HG03460 (cell line): ENCODE measurements at regions not wholly inside any gene's neighbourhood (a gene's known extent, or its start where the extent isn't known, plus 50 kb on each side); places are given as distances from the start of the nearest gene placed in this dataset.

ENCODE experiments used
- ATAC-seq: cut with Tn5 transposase; IDR thresholded peaks from one replicate; pipeline ENCODE4 v1.9.1; 2021; ENCODE audit not compliant: unreplicated experiment

DNA sequence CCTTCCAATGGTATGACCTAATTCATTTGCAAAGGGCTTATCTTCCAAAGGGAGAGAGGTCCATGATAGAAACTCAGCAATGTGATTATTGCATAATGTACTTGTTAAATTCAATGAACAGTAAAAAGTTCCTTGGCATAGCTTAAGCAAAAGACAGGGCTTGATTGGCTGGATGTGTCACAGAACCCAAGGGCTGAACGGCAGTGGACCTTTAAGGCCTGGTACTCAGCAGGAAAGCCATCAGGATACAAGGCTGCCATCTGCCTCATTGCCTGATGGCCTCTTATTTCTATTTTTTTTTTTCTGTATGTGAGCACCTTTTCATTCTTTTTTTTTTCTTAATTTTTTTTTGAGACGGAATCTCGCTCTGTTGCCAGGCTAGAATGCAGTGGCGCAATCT is 208.9 kb upstream of the WSCD1 start:
- no peak for ATAC-seq

DNA sequence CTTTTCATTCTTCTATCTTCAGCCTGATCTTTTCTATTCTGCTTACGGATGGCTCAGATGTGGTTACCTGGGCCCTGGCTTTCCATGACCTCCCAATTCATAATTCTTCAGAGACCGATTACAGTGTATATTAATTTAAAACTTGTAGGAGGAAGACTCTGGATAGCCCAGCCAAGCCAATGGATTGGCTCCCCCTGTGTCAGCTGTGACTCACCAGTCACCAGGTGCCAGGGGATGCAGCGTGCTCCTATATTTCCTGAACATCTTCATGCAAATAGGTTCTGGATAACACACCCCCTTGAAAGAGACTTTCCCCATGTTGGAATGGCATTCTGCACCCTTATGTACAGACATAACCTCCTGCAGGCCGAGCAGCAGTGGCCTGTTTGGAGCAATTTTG is 208.3 kb upstream of the WSCD1 start:
- no peak for ATAC-seq

DNA sequence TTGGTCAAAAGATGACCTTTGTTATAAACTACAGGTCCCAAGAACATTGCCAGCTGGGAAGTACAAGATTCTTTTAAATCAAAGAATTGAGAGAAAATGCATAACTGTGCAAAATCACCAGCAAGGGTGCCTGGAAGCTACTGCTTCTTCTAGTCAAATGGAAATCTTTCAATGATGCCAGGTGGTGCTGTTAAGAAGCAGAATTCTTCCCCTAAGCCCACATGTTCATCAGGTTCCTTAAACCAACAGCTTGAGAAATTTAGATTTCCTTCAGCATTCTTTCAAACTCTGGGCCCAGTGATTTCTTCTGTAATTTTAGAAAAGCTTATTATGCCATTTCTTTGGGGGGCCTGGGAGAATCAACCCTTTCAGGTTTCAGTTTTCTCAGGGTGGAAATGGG is 207.8 kb upstream of the WSCD1 start:
- no peak for ATAC-seq

DNA sequence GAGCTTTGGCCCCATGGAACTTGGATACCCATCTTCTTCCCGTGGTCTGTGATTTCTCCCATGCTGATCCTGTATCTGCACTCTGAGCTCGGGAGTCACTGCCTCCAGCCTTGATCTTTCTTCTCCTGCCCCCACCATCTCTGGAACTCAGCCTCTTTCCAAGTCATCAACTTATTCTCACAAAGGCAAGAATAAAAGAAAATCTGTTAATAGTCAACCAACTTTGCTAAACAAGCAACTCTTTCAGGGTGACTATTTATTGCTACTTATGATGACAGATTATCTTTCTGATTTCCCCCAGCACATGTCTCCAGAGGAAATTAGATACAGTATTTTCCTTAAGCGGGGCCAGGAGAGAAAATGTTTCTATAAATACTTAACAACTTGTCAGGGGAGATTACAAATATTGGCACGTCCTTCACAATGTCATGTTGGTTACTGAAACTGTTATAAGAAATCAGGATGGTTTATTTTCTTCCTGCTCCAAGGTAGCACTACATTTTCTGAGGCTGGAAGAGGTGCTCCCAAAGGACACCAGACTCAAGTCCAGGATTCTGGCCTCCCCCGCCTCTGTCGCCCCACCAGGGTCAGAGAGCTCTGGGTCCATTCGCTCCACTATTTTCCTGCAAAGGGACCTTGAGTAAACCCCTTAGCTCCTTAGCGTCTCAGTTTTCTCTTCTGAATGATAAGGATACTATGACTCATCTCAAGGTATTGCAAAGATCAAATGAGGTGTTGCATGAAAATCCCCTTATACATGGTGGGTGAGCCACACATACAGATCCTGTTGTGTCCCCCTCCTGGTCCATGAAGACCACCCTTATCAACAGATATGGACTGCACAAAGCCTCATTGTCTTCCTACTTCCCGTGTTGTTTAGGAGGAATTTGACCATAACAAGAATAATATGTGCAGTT is 205.2 kb upstream of the WSCD1 start:
- ATAC-seq = no peak

DNA sequence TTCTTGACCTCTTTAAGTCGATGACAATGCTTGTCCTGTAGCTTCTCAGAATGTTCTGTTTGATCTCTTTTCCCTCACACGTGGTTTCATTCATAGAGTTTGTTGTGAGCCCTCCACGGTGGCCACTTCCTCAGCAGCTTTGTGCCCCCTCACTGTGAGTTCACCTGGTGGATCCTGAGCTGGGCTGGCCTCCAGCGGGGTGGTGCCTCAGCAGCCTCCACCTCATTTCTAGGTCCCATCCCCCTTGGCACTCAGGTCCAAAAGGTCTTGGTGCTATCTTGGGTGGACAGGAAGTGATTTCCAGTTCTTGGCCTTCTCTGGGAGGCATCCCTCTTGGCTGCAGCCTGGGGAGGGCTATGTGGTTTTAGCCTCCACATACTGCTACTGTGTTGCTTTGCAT is 203.2 kb upstream of the WSCD1 start:
- ATAC-seq = no peak

DNA sequence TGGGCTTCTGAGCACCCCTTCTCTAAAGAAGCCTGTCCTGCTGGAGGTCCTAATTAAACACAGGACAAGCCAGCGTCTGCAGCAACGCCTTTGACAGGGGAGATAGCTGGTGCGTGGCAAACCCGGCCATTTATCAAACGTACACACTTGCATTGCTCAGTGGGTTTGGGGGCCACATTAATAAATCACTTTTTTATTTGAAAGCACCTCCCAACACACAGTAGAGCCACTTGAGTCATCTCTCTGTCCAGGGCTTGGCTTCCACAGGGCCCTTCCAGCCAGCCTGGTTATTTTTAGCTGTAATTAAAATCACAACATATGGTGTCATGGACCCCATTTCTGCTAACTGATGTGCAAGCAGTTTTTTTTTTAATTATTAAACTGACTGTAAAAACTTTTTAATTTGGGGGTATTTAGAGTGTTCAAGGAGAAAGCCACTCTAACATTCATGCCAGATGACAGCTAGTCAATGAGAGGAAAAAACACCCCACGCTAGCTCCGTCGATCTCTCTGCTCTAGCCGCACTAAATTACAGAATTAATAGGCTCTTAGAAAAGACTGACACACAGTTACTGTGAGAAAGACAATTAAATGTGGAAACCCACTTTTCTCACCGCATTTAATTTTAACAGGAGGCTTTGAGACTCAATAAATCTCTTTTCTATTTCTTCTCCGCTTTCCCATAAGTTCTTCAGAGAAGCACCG is 201.0 kb upstream of the WSCD1 start:
- ATAC-seq = no peak

DNA sequence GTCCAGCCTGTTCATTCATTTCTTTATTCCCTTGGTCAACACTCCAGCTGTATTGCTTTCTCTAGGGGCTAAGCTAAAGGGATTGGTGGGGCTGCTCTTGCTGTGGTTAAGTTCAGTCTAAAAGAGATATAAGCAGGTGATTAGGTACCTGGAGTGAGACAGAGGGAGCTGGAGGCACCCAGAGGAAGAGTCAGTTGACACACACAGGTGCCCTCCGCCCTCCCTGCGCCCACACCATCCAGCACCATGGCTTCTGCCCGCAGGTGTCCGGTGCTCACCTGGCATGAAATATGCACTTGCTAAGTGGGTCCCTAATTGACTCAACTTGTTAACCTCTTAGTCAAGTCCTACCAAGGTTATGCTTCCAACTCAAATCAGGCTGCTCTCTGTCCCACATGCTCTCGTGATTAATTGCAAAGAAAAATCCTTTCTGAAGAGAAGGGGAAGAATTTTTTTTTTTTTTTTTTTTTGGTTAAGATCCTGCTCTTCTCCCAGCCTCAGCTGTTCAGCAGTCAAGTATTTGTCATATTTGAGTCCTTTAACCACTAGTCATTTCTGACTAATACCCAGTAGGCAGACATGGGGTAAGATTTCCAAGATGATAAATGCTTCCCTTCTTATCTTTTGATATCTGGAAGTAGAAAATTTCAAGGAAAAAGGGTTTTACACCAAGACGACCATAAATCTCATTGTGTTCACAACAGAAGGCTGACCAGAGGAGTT is 199.8 kb upstream of the WSCD1 start:
- ATAC-seq = no peak

DNA sequence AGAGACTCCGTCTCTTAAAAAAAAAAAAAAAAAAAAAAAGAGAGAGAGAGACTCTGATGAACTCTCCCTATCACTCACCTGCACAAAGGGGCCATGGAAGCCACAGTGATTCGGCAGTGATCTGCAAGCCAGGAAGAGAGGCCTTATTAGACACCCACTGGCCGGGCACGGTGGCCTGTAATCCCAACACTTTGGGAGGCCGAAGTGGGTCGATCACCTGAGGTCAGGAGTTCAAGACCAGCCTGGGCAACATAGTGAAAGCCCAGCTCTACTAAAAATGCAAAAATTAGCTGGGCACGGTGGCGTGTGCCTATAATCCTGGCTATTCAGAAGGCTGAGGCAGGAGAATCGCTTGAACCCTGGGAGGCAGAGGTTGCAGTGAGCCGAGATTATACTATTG is 198.5 kb upstream of the WSCD1 start:
- ATAC-seq = no peak

DNA sequence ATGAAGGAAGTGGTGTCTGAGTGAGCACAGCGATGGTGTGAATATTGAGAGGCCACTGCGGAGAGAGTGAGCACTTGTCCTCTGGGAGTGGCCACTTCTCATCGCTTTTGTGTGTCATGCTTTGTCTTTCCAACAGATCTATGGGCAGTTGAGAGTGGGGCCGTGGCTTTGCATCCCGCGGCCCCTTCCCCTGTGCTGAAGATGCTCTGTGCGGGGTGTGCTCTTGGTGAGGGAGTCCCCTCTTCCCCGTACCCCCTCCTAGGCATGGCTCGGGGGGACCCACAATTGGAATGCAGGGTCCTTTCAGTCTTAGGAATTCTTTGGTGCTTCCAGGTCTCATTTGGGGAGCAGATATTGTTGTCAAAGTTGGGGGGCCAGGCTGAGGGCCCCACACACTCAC is 197.3 kb upstream of the WSCD1 start:
- ATAC-seq = no peak

DNA sequence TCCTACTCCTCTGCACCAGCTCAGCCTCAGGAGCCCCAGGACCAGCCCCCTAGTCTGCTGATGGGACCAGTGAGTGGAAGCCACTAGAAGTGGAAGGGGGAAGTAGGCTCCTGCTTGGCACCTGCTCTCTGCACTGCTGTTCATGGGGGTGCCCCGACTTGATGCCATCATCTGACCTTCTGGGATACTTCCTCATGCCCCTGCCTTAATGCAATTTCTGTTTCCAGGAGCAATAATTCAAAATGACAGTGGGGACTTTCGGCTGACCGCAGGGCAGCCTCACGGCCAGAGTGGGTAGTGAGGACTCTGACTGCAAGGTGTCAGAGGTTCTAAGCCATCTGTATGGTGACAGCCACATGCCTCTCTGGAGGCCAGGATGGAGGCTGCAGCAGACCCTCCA is 196.4 kb upstream of the WSCD1 start:
- no peak for ATAC-seq

DNA sequence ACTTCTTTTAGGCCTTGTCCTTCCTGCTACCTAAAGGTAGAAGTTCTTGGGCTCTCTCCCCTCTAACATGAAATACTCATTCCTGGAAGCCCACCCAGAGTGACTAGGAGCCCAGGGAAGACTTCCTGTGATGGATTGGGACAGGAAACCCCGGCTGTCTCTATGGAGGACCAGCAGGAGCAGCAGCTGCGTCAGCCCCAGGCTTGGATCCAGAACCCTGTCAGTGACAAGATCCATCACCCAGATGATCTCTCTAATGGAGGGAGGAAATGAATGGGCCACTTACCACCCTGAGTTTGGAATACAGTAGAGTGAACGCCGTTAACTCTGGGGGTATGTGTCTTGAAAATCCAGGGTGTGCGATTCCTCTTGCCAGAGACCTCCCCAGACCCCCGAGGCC is 195.7 kb upstream of the WSCD1 start:
- ATAC-seq = no peak

DNA sequence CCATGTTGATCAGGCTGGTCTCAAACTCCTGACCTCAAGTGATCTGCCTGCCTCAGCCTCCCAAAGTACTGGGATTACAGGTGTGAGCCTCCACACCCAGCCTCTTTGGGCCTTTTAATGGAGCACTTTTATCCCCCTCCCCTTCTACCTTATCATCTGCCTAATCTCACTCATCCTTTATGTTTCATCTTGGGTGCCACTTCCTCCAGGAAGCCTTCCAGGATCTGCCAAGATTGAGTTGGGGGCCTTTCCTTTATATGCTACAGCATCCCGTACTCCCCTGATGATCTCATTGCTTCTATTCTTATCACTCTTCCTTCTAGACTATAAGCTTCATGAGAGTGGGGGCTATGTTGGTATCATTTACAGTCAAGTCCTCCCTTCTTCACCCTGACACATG is 192.8 kb upstream of the WSCD1 start:
- no peak for ATAC-seq

DNA sequence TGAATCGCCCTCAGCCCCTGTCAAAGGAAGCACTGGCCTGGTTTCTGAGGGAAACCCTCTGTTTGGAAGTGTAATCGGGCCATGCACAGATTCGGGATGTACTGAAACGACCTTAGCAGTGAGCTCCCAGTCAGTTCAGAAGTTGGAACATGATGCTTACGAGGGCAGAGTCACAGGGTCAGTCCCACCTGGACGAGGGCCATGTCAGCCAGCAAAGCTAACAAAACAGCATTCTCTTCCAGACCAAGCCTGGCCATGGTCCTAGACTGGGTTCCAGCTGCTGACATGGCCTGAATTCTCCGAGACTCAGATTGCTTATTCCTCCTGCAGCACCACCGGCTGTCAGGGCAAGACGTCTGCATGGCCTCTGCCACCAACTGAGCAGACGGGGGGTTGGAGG is 192.2 kb upstream of the WSCD1 start:
- ATAC-seq = no peak

DNA sequence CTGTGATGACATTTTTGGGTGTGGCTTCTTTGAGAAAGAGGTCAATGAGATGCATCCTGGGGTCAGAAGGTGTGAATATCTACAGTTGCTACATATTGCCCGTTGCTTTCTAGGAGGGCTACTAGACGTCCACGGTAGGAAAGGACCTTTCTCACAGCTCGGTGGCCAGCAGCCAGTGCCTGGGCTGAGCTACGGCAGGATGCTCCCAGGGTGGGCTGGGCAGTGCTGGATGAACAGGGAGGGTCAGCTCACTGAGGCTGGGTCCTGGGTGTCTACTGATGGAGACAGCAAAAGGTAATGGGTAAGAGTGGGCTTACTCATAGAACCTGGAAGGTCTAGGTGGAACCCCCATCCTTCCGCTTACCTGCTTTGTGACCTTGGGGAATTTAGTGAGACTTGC is 188.3 kb upstream of the WSCD1 start:
- no peak for ATAC-seq

DNA sequence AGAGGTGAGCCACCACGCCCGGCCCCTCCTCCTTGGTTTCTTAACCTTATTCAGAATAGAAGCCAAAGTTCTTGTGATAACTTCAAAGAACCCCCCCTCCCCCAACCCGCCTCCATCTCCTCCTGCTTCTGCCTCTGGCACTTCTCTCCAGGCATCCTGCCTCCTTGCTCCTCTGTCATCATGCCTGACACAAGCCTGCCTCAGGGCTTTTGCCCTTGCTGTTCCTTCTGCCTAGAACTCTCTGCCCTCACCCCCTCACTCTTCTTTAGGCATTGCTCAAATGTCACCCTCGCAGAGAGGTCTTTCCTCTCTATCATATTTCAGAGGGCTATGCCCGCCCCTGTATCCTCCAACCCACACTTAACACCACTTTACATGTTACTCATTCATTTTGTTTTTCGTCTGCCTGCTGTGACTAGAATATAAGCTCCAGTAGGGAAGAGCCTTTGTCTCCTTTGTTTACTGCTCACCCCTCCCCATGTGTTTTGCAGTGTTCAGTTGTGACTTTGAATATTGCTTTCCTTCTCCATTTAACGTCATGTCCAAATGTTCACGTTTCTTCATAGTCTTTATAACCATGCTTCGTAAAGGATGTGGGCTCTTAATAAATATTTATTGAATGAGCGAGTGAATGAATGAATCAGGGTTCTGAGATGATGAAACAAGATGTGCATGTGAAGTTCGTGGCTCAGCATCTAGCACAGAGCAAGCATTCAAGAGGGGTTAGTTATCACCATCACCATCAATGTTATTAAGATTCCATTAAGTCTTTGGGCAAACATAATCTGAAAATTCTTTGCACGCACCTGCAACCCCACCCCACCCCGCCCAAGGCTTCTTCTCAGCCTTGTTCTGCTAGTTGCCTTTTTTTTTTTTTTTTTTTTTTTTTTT is 186.2 kb upstream of the WSCD1 start:
- ATAC-seq = no peak

DNA sequence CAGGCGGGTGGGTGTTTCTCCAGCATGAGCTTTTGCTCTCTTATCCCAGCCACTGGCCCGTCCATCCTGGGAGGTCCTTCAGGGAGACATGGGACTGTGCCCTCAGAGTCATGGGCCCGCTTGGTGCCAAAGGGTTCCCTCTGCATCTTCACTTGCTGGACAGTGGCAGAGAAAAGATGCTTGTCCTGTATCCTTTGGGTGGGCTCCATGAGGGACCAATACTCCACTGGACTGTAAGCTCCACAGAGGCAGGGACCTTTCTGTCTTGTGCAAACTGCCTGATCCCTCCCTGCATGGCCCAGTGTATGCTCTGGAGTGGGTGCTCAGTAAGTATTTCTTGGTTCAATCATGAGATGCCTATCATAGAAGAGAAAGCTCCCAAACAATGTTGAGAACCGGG is 184.8 kb upstream of the WSCD1 start:
- ATAC-seq = no peak

DNA sequence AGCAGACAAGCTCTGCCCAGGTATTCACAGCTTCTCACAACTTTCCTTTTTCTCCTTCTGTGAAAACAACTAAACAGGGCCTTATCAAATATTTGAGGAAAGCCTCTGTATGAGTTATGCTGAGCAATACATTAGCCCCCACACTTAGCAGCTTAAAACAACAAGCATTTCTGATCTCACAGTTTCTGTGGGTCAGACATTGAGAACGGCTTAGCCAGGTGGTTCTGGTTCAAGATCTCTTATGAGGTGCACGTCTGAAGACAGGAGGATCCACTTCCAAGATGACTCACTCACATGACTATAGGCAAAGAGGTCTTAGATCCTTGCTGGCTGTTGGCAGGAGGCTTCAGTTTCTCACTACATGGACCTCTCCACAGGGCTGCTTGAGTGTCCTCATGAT is 181.4 kb upstream of the WSCD1 start:
- ATAC-seq = no peak

DNA sequence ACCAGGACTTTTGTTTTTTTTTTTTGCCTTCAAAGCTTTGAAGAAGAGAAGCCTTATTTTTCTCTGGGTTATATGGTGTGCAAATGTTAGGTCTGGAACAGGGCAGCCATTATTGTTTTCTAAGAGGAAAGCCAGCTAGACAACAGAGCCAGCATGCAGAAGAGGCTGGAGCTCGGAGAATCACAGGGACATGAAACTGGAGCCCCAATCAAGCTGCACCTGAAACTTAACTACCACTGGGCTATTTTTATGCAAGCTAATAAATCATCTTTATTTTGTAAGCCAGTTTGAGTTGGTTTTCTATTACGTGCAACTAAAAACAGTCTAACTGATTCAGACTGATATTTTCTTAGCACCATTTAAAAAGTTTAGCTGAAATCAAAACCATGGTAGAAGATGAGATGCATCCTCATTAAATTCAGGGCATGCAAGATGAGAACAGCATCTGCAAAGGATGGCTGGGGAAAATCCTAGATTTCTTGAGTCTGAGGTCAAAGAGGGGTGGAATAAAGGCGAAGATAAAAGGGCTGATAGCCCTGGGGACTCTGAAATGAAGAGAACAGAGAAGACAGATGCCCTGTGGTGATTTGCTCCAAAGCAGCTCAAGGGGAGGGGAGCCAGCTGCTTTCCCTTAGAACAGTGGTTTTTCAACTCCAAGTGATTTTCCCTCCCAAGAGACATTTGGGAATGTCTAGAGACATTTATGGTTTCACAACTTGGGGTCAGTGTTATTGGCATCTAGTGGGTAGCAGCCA is 177.1 kb upstream of the WSCD1 start:
- ATAC-seq = no peak

DNA sequence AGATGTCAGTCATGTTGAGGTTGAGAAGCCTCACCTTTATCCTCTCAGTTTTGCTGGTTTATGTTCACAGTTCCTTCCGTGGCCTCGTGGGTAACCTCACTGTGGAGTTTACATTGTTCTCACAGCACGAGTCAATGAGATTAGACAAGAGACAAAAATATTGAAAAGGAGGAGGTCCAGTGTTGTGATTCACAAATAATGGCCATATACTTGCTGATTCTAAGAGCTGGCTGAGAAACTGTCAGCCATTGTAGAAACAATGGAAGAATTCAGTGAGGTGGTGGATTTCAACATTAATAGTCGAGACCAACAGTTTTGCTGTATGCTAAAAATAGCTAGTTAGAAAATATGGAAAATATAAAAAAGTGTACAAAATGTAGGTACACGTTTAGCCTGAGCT is 176.4 kb upstream of the WSCD1 start:
- no peak for ATAC-seq

DNA sequence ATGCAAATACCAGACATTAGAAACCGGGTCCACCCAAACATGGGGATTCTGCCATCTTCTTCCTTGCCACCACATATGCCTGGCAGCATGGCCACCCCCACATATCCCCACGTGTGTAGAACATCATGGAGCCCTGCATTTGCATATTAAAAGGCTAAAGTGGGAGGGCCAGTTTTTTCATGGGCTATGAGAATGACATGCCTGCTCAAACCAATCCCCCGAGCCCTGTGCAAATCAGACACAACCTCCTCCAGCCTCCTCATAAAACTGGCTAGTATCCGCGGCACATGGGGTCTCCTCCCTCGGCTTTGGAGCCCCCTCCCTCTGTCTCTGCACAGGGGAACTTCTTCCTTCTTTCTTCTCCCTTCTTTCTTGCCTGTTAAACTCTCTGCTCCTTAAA is 174.9 kb upstream of the WSCD1 start:
- no peak for ATAC-seq
